GM18519 (cell line): ENCODE measurements at regions not wholly inside any gene's neighbourhood (a gene's known extent, or its start where the extent isn't known, plus 50 kb on each side); places are given as distances from the start of the nearest gene placed in this dataset.
"Not testable (repeated sequence)": the region's sequence is repeated elsewhere in the genome, so short reads cannot be mapped to it uniquely, and the experiment has no call there.

Source experiments
- ATAC-seq: cut with Tn5 transposase; IDR thresholded peaks from one replicate; pipeline ENCODE4 v1.9.1; 2021; ENCODE audit warnings: mild to moderate bottlenecking, moderate library complexity; ENCODE audit not compliant: unreplicated experiment, low FRiP score

GRCh38 chr2:234409590-234409989 lies 87.3 kb downstream of the ARL4C start:
- no peak for ATAC-seq

- ATAC-seq: no peak
These were observed 90.8 kb downstream of the ARL4C start for GRCh38 chr2:234406085-234406484.

- no peak for ATAC-seq
These were observed 91.4 kb downstream of the ARL4C start for GRCh38 chr2:234405462-234405861.

- ATAC-seq: no peak
These were observed 91.9 kb downstream of the ARL4C start for GRCh38 chr2:234404957-234405356.

GRCh38 chr2:234403751-234404150 lies 93.1 kb downstream of the ARL4C start:
- ATAC-seq: no peak

- ATAC-seq: no peak
These were observed 93.8 kb downstream of the ARL4C start for GRCh38 chr2:234403074-234403473.

GRCh38 chr2:234401426-234401825 lies 95.5 kb downstream of the ARL4C start:
- ATAC-seq: no peak

- ATAC-seq: no peak
These were observed 97.2 kb downstream of the ARL4C start for GRCh38 chr2:234399451-234400246.

- ATAC-seq: no peak
These were observed 98.3 kb downstream of the ARL4C start for GRCh38 chr2:234398531-234398930.

- no peak for ATAC-seq
These were observed 100.9 kb downstream of the ARL4C start for GRCh38 chr2:234395891-234396420.

- no peak for ATAC-seq
These were observed 102.4 kb downstream of the ARL4C start for GRCh38 chr2:234394450-234394849.

GRCh38 chr2:234393354-234393753 lies 103.5 kb downstream of the ARL4C start:
- no peak for ATAC-seq

GRCh38 chr2:234392041-234392615 lies 104.8 kb downstream of the ARL4C start:
- ATAC-seq: no peak

- no peak for ATAC-seq
These were observed 105.3 kb downstream of the ARL4C start for GRCh38 chr2:234391625-234392024.

GRCh38 chr2:234389661-234390060 lies 107.2 kb downstream of the ARL4C start:
- not testable (repeated sequence) for ATAC-seq

GRCh38 chr2:234388591-234388990 lies 108.3 kb downstream of the ARL4C start:
- no peak for ATAC-seq

GRCh38 chr2:234386971-234387370 lies 109.9 kb downstream of the ARL4C start:
- ATAC-seq: no peak

- ATAC-seq: no peak
These were observed 114.8 kb downstream of the ARL4C start for GRCh38 chr2:234382131-234382530.

- ATAC-seq: not testable (repeated sequence)
These were observed 117.9 kb downstream of the ARL4C start for GRCh38 chr2:234378958-234379357.

- no peak for ATAC-seq
These were observed 118.4 kb downstream of the ARL4C start for GRCh38 chr2:234378440-234378839.

GRCh38 chr2:234377761-234378391 lies 119.0 kb downstream of the ARL4C start:
- no peak for ATAC-seq
